ENCODE measurements at regions not wholly inside any gene's neighbourhood (a gene's known extent, or its start where the extent isn't known, plus 50 kb on each side); places are given as distances from the start of the nearest gene placed in this dataset.

DNA sequence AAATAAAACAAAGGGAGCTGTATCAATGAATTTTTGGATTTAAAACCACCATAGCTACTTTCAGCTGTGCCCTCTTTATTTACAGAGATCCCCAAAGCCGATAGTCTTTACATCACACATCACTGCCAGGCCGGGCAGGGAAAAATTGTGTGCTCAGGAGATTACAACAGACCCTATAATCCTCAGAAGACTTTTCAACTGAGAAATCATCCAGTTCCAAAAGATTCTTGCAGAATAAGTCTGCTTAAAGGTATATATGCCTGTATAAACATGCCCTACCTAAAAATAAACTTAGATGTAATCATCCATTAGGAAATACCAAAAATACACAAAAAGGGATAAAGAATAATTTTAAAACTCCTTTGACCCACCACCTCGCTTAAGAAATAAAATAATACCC lies 70.1 kb upstream of the MAP1LC3B2 start:
- Histone ChIP-seq H3K27me3 (ENCODE audit: control insufficient read depth, extremely low read depth, insufficient read depth, low read length) (no peaks in the 10 kb centered on the region), H4K20me1 (ENCODE audit: control insufficient read depth, extremely low read depth, insufficient read depth, low read length) (no peaks in the 10 kb centered on the region), H3K79me2 (ENCODE audit: control insufficient read depth, insufficient read depth, low read length) (no peaks in the 10 kb centered on the region), H3K36me3 (ENCODE audit: control insufficient read depth in 2 of 2, extremely low read depth in 1 of 2, insufficient read depth in 2 of 2, low read length in 2 of 2) (no peaks in the 10 kb centered on the region), H3K4me3 (ENCODE audit: control insufficient read depth in 2 of 3, extremely low read depth in 1 of 3, insufficient read depth in 2 of 3, low read depth in 1 of 3, low read length in 3 of 3) (no peak overlapping the region), H3K4me2 (ENCODE audit: control insufficient read depth, extremely low read depth, insufficient read depth, low read depth, low read length) (no peak overlapping the region), H3K27ac (ENCODE audit: control insufficient read depth, insufficient read depth, low read length) (no peak overlapping the region), H3K9ac (ENCODE audit: control insufficient read depth, extremely low read depth, insufficient read depth, low read length) (no peak overlapping the region), H3K9me1 (ENCODE audit: control insufficient read depth, extremely low read depth, insufficient read depth, low read length) (no peaks in the 10 kb centered on the region), H3K9me3 (ENCODE audit: control insufficient read depth, low read depth, low read length) (peaks cover 2% of the 10 kb centered on the region), H3K4me1 (ENCODE audit: control insufficient read depth, extremely low read depth, insufficient read depth, low read length) (peaks cover 10% of the 10 kb centered on the region), H2AFZ (ENCODE audit: control insufficient read depth, low read length) (no peak overlapping the region)
- no peak for DNase-seq (ENCODE audit: low read depth, low spot score)
- dilution Hi-C loops (cut with MboI; ENCODE audit: extremely low pct_ligation_motif_present, low sequenced_read_pairs): no loop called here
- TF ChIP-seq, protein P1, sequence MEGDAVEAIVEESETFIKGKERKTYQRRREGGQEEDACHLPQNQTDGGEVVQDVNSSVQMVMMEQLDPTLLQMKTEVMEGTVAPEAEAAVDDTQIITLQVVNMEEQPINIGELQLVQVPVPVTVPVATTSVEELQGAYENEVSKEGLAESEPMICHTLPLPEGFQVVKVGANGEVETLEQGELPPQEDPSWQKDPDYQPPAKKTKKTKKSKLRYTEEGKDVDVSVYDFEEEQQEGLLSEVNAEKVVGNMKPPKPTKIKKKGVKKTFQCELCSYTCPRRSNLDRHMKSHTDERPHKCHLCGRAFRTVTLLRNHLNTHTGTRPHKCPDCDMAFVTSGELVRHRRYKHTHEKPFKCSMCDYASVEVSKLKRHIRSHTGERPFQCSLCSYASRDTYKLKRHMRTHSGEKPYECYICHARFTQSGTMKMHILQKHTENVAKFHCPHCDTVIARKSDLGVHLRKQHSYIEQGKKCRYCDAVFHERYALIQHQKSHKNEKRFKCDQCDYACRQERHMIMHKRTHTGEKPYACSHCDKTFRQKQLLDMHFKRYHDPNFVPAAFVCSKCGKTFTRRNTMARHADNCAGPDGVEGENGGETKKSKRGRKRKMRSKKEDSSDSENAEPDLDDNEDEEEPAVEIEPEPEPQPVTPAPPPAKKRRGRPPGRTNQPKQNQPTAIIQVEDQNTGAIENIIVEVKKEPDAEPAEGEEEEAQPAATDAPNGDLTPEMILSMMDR (optimal IDR thresholded peaks at IDR 0.05 in 1 of 3, IDR thresholded peaks at IDR 0.05 in 1 of 3, conservative IDR thresholded peaks at IDR 0.05 in 1 of 3; ENCODE audit: extremely low read depth in 1 of 3, insufficient read depth in 2 of 3, low read length in 3 of 3): no peak
- no peak for TF ChIP-seq EZH2 (IDR thresholded peaks at IDR 0.05; ENCODE audit: low read length)
- no peak for FAIRE-seq

DNA sequence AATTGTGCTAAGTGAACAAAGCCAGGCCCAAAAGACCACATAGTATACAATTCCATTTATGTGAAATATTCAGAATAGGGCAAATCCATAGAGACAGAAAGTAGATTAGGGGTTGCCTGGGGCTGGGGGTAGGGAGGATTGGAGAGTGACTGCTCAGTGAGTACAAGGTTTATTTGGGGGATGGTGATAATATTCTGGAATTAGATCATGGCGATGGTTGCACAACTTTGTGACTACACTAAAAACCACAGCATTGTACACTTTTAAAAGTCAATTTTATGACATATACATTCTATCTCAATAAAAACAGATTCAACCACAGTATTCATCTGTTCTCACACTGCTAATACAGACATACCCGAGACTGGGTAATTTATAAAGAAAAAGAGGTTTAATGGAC lies 68.7 kb upstream of the MAP1LC3B2 start:
- no peaks in the 10 kb centered on the region for H3K9me1 ChIP-seq (ENCODE audit: control insufficient read depth, extremely low read depth, insufficient read depth, low read length)
- H2AFZ ChIP-seq (ENCODE audit: control insufficient read depth, low read length): no peak overlapping the region
- H3K9me3 ChIP-seq (ENCODE audit: control insufficient read depth, low read depth, low read length): peaks cover 2% of the 10 kb centered on the region
- H3K4me1 ChIP-seq (ENCODE audit: control insufficient read depth, extremely low read depth, insufficient read depth, low read length): peaks cover 15% of the 10 kb centered on the region
- H3K9ac ChIP-seq (ENCODE audit: control insufficient read depth, extremely low read depth, insufficient read depth, low read length): no peak overlapping the region
- dilution Hi-C loops (cut with MboI; ENCODE audit: extremely low pct_ligation_motif_present, low sequenced_read_pairs): no loop called here
- no peaks in the 10 kb centered on the region for H3K79me2 ChIP-seq (ENCODE audit: control insufficient read depth, insufficient read depth, low read length)
- no peaks in the 10 kb centered on the region for H3K36me3 ChIP-seq (ENCODE audit: control insufficient read depth in 2 of 2, extremely low read depth in 1 of 2, insufficient read depth in 2 of 2, low read length in 2 of 2)
- H3K27me3 ChIP-seq (ENCODE audit: control insufficient read depth, extremely low read depth, insufficient read depth, low read length): no peaks in the 10 kb centered on the region
- TF ChIP-seq, protein P1 (optimal IDR thresholded peaks at IDR 0.05 in 1 of 3, IDR thresholded peaks at IDR 0.05 in 1 of 3, conservative IDR thresholded peaks at IDR 0.05 in 1 of 3; ENCODE audit: extremely low read depth in 1 of 3, insufficient read depth in 2 of 3, low read length in 3 of 3): no peak
- no peak for TF ChIP-seq EZH2 (IDR thresholded peaks at IDR 0.05; ENCODE audit: low read length)
- no peak for FAIRE-seq
- H3K4me3 ChIP-seq (ENCODE audit: control insufficient read depth in 2 of 3, extremely low read depth in 1 of 3, insufficient read depth in 2 of 3, low read depth in 1 of 3, low read length in 3 of 3): no peak overlapping the region
- no peak overlapping the region for H3K4me2 ChIP-seq (ENCODE audit: control insufficient read depth, extremely low read depth, insufficient read depth, low read depth, low read length)
- no peak overlapping the region for H3K27ac ChIP-seq (ENCODE audit: control insufficient read depth, insufficient read depth, low read length)
- no peak for DNase-seq (ENCODE audit: low read depth, low spot score)
- no peaks in the 10 kb centered on the region for H4K20me1 ChIP-seq (ENCODE audit: control insufficient read depth, extremely low read depth, insufficient read depth, low read length)
